Tongue (tissue), 1 donor: ENCODE measurements at regions not wholly inside any gene's neighbourhood (a gene's known extent, or its start where the extent isn't known, plus 50 kb on each side); places are given as distances from the start of the nearest gene placed in this dataset.
"Not testable (repeated sequence)": the region's sequence is repeated elsewhere in the genome, so short reads cannot be mapped to it uniquely, and the experiment has no call there.

Experiments used
- DNase-seq: peaks from one replicate; pipeline ENCODE4 v3.0.0-alpha.2; 2015

- no peak for DNase-seq
Observed at GRCh38 chr4:120636120-120636630, 286.4 kb downstream of the PRDM5 start.

- DNase-seq = no peak
Observed at GRCh38 chr4:120633810-120634209, 288.7 kb downstream of the PRDM5 start.

- DNase-seq = peak; percentile 59
Observed at GRCh38 chr4:120630427-120630826, 292.1 kb downstream of the PRDM5 start.

DNA sequence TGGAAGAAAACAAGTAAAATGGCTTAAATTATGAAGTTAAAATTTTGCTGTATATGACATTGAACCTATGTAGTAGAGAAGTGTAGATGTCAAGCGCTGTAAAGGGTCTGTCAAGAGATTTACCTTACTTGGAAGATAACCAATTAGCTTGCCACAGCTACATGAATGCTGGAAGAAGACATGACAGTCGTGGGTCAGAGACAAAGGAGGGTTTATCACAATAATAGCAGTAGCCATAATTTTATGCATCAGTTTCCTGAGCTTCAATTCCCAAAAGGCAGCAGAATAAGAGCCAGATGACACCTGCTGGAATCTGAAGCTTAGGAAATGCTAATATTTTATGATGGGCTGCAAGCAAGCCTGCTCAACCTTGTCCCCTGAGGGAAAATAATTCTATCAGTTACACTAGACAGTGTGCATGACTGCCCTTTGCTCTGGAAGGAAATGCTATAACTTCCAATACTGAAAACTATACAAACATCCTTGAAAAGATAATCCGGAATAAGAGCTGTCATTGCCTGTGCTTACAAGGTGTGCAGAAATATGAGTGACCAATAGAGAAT lies 292.9 kb downstream of the PRDM5 start:
- no peak for DNase-seq

DNA sequence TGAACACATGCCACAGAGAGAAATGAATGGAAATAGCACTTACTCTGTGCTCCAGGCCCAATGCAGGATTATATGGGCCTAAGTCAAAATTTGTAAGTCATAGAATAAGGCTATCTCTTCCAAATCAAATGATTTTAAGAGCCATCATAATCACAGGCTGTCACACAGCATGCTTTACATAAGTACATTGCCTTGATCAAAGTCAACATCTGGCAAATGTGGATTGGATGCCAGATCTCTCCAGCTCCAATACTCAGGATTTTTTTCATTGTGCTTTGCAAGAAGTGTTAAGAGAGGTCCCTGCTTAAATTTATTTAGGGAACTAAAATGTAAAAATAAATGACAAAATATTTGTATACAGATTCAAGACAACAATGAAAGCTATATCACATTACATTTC lies 299.9 kb downstream of the PRDM5 start:
- peak; percentile 12 for DNase-seq

DNA sequence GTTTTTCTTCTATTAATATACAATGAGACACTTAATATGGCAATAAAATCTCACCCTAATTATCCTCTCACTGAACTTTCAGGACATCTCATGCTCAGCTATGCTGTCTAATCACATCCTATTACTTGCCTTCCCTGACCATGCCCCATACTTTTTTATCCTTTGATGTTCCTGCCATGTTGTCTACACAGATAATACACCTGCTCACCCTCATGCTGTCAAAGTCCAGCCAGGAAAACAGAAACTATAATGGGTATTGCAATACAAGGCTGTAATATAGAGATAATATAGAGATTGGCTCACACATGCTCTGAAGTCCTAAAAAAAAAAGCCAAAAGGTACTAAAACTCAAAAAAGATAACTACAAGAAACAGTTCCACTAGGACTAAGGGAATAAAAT lies 305.4 kb downstream of the PRDM5 start:
- DNase-seq = no peak

DNA sequence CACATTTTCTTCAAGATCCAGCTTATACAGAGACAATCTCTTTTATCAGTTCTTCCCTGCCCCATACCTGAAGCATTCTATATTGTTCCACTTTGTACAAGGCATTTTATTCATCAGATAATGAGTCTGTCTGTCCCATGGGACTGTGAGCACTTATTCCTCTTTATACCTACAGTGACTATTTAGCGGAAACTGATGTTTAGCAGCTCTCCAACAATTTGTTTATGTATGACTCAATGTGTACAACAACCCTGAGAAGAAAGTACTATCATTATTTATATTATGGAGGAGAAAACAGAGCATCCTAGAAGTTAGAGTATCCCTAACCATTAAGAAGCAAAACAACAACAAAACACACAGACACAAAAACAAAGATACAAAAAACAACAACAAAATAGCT lies 306.5 kb downstream of the PRDM5 start:
- DNase-seq = no peak

- DNase-seq = no peak
Observed at GRCh38 chr4:120613778-120614177, 308.7 kb downstream of the PRDM5 start.

- DNase-seq = no peak
Observed at GRCh38 chr4:120611092-120611491, 311.4 kb downstream of the PRDM5 start.

- no peak for DNase-seq
Observed at GRCh38 chr4:120591038-120591437, 331.5 kb downstream of the PRDM5 start.

DNA sequence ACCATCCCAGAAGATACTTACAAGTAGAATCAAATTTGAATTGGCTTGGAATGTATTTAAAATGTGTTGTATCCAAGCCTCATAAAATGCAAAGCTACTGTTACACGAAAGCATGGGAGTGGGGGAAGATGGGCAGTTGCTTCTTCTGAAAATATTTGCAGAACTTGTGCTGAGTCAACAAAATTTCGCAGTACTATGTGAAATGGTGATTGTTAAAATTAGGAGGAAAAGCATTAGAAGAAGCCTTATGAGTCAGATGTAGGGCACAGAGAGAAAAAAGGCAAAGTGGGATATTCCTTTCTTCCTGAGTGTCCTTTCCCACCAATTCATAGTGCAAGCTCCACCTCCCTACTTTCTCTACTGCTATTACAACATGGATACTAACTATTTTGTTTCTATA lies 332.7 kb downstream of the PRDM5 start:
- no peak for DNase-seq

DNA sequence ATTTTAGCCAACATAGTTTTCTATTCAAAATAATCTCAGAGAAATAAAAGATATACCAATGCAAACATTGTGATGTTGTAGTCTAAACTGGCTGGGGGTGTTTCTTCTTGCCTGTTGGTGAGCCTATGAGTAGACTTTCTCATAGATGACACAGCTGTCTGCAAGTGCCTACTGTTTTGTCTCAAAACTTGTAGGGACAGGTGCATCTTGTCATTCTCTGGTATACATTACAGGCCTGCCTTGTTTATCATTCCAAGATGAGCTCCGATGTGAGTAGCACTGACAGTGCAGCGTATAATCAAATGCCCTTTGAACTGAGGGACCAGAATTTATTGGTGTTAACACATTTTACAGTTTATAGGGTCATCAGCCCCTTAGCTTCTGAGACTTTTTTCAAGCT lies 353.8 kb downstream of the PRDM5 start:
- peak; percentile 30 for DNase-seq

DNA sequence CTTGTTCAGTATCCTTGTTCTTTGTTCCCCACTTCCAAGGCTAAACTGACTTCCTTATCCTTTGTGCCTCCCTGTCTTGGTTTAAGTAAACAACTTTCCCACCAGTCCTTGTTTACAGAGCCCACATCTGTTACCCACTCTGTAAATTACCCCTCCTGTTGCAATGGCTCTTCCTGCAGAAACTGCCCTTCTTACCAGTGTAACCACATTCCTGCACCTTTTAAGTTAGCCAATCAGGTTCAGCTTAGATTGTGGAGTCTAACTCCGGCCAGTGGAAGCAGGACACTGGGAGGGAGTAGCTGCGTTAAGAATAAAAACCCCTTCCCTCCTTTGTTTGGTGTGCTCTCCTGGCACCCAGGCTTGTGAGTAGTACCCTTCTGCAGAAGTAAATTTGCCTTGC lies 360.9 kb downstream of the PRDM5 start:
- DNase-seq = no peak

- no peak for DNase-seq
Observed at GRCh38 chr4:120557372-120557771, 365.2 kb downstream of the PRDM5 start.

DNA sequence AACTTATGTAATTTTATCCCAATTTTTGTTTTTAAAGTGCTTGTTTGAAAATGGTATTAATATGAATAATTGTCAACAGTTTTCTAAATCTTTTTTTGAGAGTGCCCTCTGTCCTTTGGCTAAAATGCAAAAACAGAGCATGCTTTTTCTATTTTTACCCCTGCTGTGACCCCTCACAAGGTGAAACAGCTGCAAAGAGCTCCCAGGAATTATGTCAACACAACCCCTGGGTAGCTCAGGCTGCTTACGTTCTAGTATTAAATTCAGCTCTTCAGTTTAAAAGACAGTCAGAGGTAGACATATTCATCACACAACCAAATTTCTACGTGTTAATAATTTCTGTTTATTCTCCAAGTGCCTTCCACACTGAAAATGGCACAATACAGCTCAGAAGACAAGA lies 367.5 kb downstream of the PRDM5 start:
- peak; percentile 9 for DNase-seq

GRCh38 chr4:120554086-120554485 lies 368.4 kb downstream of the PRDM5 start:
- DNase-seq = no peak

DNA sequence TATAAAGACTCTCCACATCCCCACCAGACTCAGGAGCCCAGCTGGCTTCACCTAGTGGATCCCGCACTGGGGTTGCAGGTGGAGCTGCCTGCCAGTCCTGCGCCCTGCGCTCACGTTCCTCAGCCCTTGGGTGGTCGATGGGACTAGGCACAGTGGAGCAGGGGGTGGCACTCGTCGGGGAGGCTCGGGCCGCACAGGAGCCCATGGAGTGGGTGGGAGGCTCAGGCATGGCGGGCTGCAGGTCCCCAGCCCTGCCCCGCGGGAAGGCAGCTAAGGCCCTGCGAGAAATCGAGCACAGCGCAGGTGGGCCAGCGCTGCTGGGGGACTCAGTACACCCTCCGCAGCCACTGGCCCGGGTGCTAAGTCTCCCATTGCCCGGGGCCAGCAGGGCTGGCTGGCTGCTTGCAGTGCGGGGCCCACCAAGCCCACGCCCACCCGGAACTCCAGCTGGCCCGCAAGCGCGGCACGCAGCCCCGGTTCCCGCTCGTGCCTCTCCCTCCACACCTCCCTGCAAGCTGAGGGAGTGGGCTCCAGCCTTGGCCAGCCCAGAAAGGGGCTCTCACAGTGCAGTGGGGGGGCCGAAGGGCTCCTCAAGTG lies 371.8 kb downstream of the PRDM5 start:
- DNase-seq = not testable (repeated sequence)

DNA sequence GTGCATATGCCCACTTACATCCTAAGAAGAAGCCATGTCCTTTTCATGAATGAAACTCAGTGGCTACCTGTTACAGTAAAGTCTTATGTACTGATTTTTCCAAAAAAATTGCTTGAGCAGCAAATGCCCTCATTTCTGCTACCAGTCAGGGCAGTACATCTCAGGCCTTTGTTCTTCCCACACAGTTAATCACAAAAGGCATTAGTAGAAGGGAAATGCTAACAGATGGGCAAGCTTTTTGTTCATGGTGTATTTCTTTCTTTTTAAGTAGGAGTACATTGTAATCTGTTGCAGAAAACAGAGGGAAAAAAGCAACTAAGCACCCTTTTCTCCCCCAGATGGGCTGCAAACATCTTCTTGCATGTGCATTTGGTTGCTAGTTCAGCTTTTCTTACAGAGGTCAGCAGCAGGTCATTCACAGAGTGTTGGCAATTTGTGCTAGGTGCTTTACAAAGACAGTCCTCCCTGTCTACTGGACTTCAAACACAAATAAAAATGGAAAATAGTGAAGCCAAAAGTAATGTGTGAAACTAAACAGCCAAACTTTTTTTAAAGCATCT lies 373.4 kb downstream of the PRDM5 start:
- peak; percentile 36 for DNase-seq

DNA sequence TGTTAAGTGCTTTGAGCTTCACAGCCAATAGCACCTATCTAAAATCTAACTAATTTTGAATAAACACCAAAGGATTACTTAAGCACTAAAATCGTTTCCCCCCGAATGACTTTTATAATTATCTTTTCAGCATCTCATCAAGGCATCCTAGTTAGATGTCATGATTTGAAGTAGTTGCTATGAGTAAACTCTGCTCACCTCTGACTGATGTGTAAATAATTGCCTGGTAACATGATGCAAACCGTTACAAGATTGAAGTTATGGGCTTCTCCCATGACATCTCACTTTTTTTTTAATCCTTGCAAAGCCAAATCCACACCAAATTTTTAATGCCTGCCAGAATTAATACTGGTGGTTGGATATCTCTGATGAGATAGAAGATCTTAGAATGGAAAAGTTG lies 377.1 kb downstream of the PRDM5 start:
- no peak for DNase-seq

- DNase-seq = no peak
Observed at GRCh38 chr4:120544838-120545237, 377.7 kb downstream of the PRDM5 start.

GRCh38 chr4:120540625-120541024 lies 381.9 kb downstream of the PRDM5 start:
- no peak for DNase-seq

GRCh38 chr4:120536884-120537283 lies 385.6 kb downstream of the PRDM5 start:
- DNase-seq = no peak

GRCh38 chr4:120528428-120528827 lies 394.1 kb downstream of the PRDM5 start:
- DNase-seq = no peak

DNA sequence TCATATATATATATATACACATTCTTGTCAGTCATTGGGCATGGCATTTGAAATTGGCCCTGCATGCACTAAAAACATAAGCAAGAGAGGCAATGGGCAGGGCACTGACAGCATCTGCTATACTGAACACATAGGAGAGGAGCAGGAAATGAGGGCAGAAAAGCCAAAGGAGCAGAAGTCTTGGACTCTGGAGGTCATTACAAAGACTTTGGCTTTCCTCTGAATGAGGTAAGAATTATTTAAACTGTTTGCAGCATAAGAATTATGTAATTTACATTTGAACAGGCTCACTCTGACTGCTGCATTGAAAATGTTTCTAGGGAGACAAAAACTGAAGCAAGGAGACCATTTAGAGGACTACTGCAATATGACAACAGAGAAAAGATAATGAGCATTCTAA lies 396.5 kb downstream of the PRDM5 start:
- peak; percentile 9 for DNase-seq
